Colonic mucosa (tissue), 4 donors: ENCODE measurements at regions not wholly inside any gene's neighbourhood (a gene's known extent, or its start where the extent isn't known, plus 50 kb on each side); places are given as distances from the start of the nearest gene placed in this dataset.

ENCODE experiments used
- DNase-seq: peaks from one replicate; pipeline ENCODE4 v3.0.0-alpha.2; 2020
- H3K27ac ChIP-seq: fragments of 200-600 bp; one replicate; pipeline ENCODE4 v1.8.0; 2021
- H3K27me3 ChIP-seq: fragments of 200-600 bp; one replicate; pipeline ENCODE4 v1.8.0; 2021
- H3K36me3 ChIP-seq: fragments of 200-600 bp; one replicate; pipeline ENCODE4 v1.8.0; 2021
- H3K4me1 ChIP-seq: fragments of 200-600 bp; one replicate; pipeline ENCODE4 v1.8.0; 2021; ENCODE audit warnings: mild to moderate bottlenecking
- H3K4me3 ChIP-seq: fragments of 200-600 bp; one replicate; pipeline ENCODE4 v1.8.0; 2021
- H3K9ac ChIP-seq, 2 donors: one replicate each; pipeline ENCODE4 v1.7.0; 2013; ENCODE audit warnings: control low read depth in 2 of 2, low read depth in 2 of 2, low read length in 2 of 2
- H3K9me3 ChIP-seq: fragments of 200-600 bp; one replicate; pipeline ENCODE4 v1.8.0; 2021
- CTCF ChIP-seq: fragments of 200-600 bp; IDR thresholded peaks from one replicate; pipeline ENCODE4 v1.8.0; 2022; ENCODE audit warnings: antibody characterized with exemption, mild to moderate bottlenecking
- intact Hi-C: fragments of 100-400 bp; cut with DNase I; formaldehyde crosslinking; loops from one replicate; pipeline ENCODE4 v1.14.1; 2022
- donor health status: healthy.
- donor health status: DM: no; HTN: no; CAD: no.
- donor health status: DM: no; HTN: no; CAD: no.

DNA sequence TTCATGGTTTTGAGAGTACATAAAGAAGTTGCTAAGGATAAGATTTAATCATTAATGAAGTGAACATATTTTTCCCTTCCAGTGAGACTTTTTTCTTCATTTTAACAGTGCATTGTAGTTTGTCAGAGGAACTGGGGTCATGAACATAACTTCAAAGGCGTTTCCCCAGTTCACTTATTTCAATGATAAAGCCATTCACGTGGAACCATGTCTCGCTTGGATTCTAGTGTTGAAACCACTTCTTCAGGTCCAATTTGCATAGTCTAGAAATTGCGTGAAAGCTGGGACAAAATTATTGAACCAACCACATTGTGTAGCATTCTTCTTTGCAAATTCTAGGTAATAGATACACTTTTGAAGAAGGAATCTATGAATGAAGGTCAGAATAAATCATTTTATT is 197.0 kb downstream of the CLIC5 start:
- no peaks in the 10 kb centered on the region for H3K4me1 ChIP-seq
- H3K36me3 ChIP-seq: no peaks in the 10 kb centered on the region
- intact Hi-C loops: no loop called here
- TF ChIP-seq CTCF: no peak
- H3K9ac ChIP-seq: no peak overlapping the region
- H3K27ac ChIP-seq: no peak overlapping the region
- H3K9me3 ChIP-seq: no peaks in the 10 kb centered on the region
- no peak overlapping the region for H3K4me3 ChIP-seq
- H3K27me3 ChIP-seq: no peaks in the 10 kb centered on the region
- DNase-seq: no peak

DNA sequence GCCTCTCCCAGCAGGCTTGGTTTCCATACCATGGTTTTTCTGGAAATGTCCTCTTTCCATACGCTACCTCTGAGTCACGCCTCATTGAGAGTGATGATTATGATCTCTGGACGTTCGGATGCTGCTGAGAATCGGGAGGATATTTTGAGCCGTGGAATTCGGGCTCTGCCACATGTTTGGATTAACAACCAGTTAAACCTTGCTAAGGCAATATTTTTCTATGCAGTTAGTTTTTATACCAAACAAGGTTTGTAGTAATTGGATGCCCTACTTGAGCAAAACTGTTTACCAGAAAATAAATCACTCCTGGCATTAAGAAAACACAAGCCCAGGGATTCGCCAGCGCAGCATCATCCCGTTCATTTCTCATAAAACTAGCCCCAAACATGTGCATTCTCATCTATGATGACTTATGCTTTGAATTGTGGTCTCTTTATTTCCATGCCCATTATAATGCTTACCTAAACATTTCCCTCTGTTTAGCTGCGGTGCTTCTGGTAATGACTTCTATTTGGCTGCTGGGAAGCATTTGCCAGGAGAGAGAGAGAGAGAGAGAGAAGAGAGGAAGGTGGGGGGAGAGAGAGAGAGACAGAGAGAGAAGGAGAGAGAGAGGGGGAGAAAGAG is 198.9 kb downstream of the CLIC5 start:
- no peak overlapping the region for H3K27ac ChIP-seq
- TF ChIP-seq CTCF: no peak
- intact Hi-C loops: no loop called here

DNA sequence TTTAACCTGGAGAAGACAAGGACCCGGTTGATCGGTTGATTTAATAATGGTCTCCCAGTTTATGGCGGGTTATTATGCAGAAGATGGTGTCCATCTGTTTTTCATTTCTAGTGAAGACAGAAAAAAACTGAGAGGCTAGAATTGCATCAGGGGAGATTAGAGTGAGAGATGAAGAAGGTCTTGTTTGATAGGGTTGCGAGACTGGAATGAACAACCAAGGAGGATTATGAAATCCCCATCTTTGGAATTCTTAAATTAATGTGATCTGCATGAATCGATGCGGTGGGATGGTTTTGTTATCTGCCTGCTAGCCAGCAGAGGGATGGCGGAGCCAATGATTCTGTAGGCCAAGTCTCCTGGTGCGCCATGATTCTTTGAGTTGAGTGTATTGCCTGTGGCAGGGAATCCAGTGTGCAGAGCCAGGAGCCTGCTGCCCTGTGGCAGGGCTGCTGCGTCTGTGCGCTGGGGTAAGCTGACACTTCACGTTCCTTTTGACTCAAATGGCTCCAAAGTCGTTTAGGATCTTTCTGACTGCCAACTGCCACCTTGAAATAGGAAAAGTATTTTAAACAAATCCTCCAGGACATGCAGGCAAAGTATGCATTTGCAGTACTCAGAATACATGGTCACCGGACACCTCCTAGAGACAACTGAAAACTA is 200.1 kb downstream of the CLIC5 start:
- no peak for TF ChIP-seq CTCF
- H3K9me3 ChIP-seq: no peaks in the 10 kb centered on the region
- H3K4me3 ChIP-seq: no peak overlapping the region
- no peak overlapping the region for H3K9ac ChIP-seq
- no peaks in the 10 kb centered on the region for H3K36me3 ChIP-seq
- no peak for DNase-seq
- H3K4me1 ChIP-seq: no peaks in the 10 kb centered on the region
- intact Hi-C loops: no loop called here
- no peaks in the 10 kb centered on the region for H3K27me3 ChIP-seq
- no peak overlapping the region for H3K27ac ChIP-seq

More for the DNA sequence above, 198.9 kb downstream of the CLIC5 start:
- no peaks in the 10 kb centered on the region for H3K27me3 ChIP-seq
- DNase-seq: no peak
- no peaks in the 10 kb centered on the region for H3K4me1 ChIP-seq
- no peaks in the 10 kb centered on the region for H3K36me3 ChIP-seq
- no peak overlapping the region for H3K9ac ChIP-seq
- H3K9me3 ChIP-seq: no peaks in the 10 kb centered on the region
- H3K4me3 ChIP-seq: no peak overlapping the region

- Histone ChIP-seq H3K4me1 (no peaks in the 10 kb centered on the region), H3K27me3 (no peaks in the 10 kb centered on the region), H3K36me3 (no peaks in the 10 kb centered on the region), H3K9me3 (no peaks in the 10 kb centered on the region), H3K27ac (no peak overlapping the region), H3K4me3 (no peak overlapping the region), H3K9ac (no peak overlapping the region)
- intact Hi-C loops: no loop called here
- DNase-seq: no peak
- TF ChIP-seq CTCF: no peak
Observed at GRCh38 chr6:45814772-45815171, 200.9 kb downstream of the CLIC5 start.

- no peak overlapping the region for H3K9ac ChIP-seq
- H3K27ac ChIP-seq: no peak overlapping the region
- H3K36me3 ChIP-seq: no peaks in the 10 kb centered on the region
- no peak overlapping the region for H3K4me3 ChIP-seq
- H3K9me3 ChIP-seq: no peaks in the 10 kb centered on the region
- intact Hi-C loops: no loop called here
- H3K4me1 ChIP-seq: no peaks in the 10 kb centered on the region
- H3K27me3 ChIP-seq: no peaks in the 10 kb centered on the region
- TF ChIP-seq CTCF: no peak
- no peak for DNase-seq
Observed at GRCh38 chr6:45813943-45814342, 201.7 kb downstream of the CLIC5 start.
